RWPE2 (cell line): ENCODE measurements at regions not wholly inside any gene's neighbourhood (a gene's known extent, or its start where the extent isn't known, plus 50 kb on each side); places are given as distances from the start of the nearest gene placed in this dataset.

Experiments used
- ATAC-seq: fragments of 200-7000 bp; cut with Tn5 transposase; 3 replicates; pipeline ENCODE4 v1.9.1; 2021; ENCODE audit warnings: low read depth
- DNase-seq: peaks from one replicate; pipeline ENCODE4 v3.0.0-alpha.2; 2020; ENCODE audit warnings: low spot score
- H3K27ac ChIP-seq: fragments of 450-650 bp; 2 replicates; pipeline ENCODE4 v1.5.1; 2017; ENCODE audit warnings: mild to moderate bottlenecking; ENCODE audit not compliant: poor library complexity, severe bottlenecking
- H3K27me3 ChIP-seq: fragments of 250-450 bp; sonication (Bioruptor Pico); 2 replicates; pipeline ENCODE4 v1.5.1; 2021; ENCODE audit warnings: mild to moderate bottlenecking, moderate library complexity; ENCODE audit not compliant: insufficient read depth, poor library complexity, severe bottlenecking
- H3K36me3 ChIP-seq: fragments of 250-450 bp; sonication (Bioruptor Pico); 2 replicates; pipeline ENCODE4 v1.5.1; 2020; ENCODE audit warnings: low read depth, mild to moderate bottlenecking, moderate library complexity
- H3K4me1 ChIP-seq: fragments of 250-450 bp; sonication (Bioruptor Pico); 2 replicates; pipeline ENCODE4 v1.5.1; 2021; ENCODE audit warnings: mild to moderate bottlenecking, moderate library complexity; ENCODE audit not compliant: insufficient read depth, poor library complexity, severe bottlenecking
- H3K4me3 ChIP-seq: fragments of 250-450 bp; sonication (Bioruptor Pico); 2 replicates; pipeline ENCODE4 v1.5.1; 2021; ENCODE audit warnings: mild to moderate bottlenecking, moderate library complexity; ENCODE audit not compliant: severe bottlenecking
- H3K9me3 ChIP-seq: fragments of 250-450 bp; sonication (Bioruptor Pico); 2 replicates; pipeline ENCODE4 v1.5.1; 2021; ENCODE audit warnings: mild to moderate bottlenecking, moderate library complexity; ENCODE audit not compliant: severe bottlenecking
- TF ChIP-seq, protein P1 (sequence below): fragments of 450-650 bp; IDR thresholded peaks from one replicate; pipeline ENCODE4 v1.5.1; 2017; ENCODE audit warnings: mild to moderate bottlenecking, moderate library complexity; ENCODE audit not compliant: poor library complexity, severe bottlenecking

DNA sequence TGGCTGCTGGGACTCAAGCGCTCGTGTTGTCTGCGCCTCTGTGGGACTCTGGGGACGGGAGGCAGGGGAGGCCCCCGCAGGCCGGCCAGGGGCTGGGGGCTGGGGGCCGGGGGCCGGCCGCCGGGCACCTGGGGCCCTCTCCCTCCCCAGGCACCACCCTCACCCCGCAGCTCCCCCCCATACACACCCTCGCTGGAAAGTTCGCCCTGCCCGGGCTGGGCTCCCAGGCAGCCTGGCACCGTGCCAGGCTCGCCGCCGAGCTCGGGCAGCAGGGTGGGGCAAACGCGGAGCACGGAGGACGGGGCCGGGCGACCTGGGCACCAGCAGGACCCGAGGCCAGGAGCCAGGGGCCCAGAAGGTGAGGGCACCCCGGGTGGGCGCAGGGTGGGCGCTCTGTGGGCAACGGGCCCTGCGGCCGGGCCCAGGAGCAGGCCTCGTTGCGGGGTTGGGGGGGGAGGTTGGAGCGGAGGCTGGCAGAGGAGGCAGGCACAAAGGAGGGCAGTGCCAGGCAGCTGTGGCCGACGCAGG lies 76.7 kb upstream of the WNT7B start:
- ATAC-seq: peak; percentile 47
- TF ChIP-seq, protein P1, sequence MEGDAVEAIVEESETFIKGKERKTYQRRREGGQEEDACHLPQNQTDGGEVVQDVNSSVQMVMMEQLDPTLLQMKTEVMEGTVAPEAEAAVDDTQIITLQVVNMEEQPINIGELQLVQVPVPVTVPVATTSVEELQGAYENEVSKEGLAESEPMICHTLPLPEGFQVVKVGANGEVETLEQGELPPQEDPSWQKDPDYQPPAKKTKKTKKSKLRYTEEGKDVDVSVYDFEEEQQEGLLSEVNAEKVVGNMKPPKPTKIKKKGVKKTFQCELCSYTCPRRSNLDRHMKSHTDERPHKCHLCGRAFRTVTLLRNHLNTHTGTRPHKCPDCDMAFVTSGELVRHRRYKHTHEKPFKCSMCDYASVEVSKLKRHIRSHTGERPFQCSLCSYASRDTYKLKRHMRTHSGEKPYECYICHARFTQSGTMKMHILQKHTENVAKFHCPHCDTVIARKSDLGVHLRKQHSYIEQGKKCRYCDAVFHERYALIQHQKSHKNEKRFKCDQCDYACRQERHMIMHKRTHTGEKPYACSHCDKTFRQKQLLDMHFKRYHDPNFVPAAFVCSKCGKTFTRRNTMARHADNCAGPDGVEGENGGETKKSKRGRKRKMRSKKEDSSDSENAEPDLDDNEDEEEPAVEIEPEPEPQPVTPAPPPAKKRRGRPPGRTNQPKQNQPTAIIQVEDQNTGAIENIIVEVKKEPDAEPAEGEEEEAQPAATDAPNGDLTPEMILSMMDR: no peak
- Histone ChIP-seq H3K9me3 (no peaks in the 10 kb centered on the region), H3K27me3 (no peaks in the 10 kb centered on the region), H3K27ac (peak overlapping the region; percentile 96), H3K36me3 (peaks cover 18% of the 10 kb centered on the region), H3K4me1 (peaks cover 55% of the 10 kb centered on the region), H3K4me3 (peak overlapping the region; percentile 50)
- DNase-seq: peak; percentile 77

DNA sequence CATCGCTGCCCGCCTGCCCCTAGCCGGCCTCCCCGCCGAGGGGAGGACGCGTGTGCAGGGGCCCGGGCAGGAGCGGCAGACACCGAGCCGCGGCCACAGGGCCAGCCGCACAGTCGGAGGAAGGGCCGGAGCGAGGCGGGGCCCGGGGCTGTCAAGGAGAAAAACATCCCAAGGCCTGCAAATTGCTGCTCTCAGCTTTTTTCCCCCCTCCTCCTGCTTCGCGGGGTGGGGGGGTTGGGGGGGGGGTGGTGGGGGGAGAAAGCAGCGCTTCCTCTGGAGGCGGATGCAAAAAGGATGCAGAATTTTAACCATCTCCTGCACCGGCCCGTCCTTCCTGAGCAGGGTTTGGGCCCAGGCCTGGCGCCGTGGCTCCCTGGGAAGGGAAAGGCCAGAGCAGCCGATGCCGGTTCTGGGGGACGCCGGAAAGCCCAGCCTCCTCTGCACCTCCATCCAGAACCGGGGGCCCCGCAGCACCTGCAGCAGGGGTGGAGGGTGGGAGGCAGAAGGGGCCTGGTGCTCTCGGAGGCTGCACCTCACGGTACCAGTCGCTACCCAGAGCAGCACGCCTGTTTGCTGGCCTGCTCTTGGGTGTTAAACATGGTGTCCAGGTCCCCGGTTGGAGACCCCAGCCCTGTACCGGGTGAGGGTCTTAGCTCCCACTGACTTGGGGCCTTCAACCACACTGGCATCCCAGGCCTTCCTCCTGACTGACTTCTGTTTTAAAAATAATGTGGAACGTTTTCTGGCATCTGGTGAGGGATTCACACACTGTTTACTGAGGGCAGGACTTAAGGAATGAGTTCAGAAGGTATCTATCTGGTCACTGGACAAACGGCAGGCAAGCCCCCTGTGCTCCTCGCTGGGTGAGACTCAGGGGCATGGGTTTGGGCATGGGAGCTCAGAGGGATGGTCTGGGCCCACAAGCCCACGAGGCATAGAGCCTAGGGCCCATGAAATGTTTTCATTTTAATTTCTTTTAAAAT lies 77.4 kb upstream of the WNT7B start:
- H3K4me3 ChIP-seq: peak overlapping the region; percentile 50
- H3K27me3 ChIP-seq: no peaks in the 10 kb centered on the region
- ATAC-seq (peak; percentile 47), DNase-seq (peak; percentile 60)
- TF ChIP-seq, protein P1: no peak
- H3K9me3 ChIP-seq: no peaks in the 10 kb centered on the region
- H3K36me3 ChIP-seq: peaks cover 25% of the 10 kb centered on the region
- peak overlapping the region; percentile 96 for H3K27ac ChIP-seq
- H3K4me1 ChIP-seq: peaks cover 55% of the 10 kb centered on the region

DNA sequence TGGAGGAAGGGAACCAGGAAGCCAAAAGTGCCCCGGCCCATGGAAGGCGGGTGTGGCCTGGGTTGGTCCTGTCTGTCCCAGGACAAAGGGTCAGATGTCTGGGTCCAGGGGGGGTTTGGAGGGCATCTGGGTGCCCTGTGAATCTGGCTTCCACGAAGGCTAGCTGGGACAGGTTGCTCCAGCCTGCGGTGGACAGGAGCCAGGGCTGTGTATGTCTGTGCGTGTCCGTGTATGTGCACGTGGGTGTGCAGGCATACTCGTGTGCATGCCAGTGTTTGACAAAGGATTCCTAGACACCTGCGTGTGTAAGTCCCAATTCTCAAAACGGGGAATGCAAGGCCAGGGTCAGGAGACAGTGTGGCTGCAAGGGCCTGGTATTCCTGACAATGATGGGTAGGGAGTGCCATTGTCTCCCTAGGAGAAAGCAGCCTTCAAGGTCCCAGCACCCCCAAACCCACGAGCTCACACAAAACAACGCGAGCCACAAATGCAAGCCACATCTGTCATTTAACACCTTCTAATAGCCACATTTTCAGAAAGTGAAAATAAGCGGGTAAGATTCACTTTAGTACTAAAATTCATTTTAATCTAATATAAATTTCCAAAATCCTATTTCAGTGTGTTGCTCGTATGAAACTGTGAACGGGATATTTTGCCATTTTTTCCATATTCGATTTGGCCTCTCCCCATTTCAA lies 78.4 kb upstream of the WNT7B start:
- peak; percentile 62 for DNase-seq
- TF ChIP-seq, protein P1: no peak
- peak overlapping the region; percentile 96 for H3K27ac ChIP-seq

DNA sequence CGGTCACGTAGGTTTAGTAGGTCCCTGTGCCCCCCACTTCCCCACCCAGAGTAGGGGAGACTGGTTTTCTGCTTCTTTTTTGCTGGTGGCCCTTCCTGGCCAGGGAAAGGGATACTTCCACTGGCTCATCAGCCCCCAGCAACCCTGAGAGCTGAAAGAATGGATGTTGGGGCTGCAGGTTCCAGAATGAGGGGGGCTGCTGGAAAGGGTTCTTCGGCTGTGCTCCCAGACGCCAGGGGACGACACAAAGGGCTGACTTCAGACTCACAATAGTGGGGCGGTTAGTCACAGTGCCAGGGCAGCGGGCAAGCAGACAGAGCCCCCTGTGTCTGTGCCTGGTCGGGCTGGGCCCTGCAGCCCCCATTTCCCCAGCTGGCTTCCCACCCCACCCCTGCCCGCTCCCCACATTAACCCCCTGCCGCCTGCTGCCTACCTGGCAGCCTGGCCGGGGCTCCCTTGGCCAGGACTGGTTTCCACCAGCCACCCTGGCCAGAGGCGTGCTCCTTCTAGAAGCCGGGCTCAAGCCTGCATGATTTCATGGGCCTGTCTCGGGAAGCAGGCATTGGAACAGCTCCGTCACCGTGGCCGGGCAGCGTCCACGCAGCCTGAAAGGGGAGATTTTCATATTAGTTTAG lies 79.1 kb upstream of the WNT7B start:
- Histone ChIP-seq H3K4me1 (peaks cover 43% of the 10 kb centered on the region), H3K4me3 (peak overlapping the region; percentile 50), H3K36me3 (peaks cover 25% of the 10 kb centered on the region), H3K27me3 (no peaks in the 10 kb centered on the region), H3K9me3 (no peaks in the 10 kb centered on the region), H3K27ac (peak overlapping the region; percentile 96)
- ATAC-seq (0 out of 3 replicates have a peak, but pooled peaks have one; percentile 5), DNase-seq (peak; percentile 64)
- TF ChIP-seq, protein P1: no peak

More for the DNA sequence above, 78.4 kb upstream of the WNT7B start:
- Histone ChIP-seq H3K27me3 (no peaks in the 10 kb centered on the region), H3K4me1 (peaks cover 48% of the 10 kb centered on the region), H3K4me3 (peak overlapping the region; percentile 50), H3K36me3 (peaks cover 25% of the 10 kb centered on the region), H3K9me3 (no peaks in the 10 kb centered on the region)
- ATAC-seq: no peak
